ENCODE measurements at regions not wholly inside any gene's neighbourhood (a gene's known extent, or its start where the extent isn't known, plus 50 kb on each side); places are given as distances from the start of the nearest gene placed in this dataset.

- TF ChIP-seq EP300 (IDR thresholded peaks at IDR 0.05) (no peak), CTCF (IDR thresholded peaks at IDR 0.05) (no peak), POLR2AphosphoS5 (IDR thresholded peaks at IDR 0.05) (no peak)
Measured at GRCh38 chr14:44564908-44565307, 57.8 kb upstream of the FSCB start.
